CD4-positive, alpha-beta T cell treated with Interleukin-2 at 100 ng/mL for 4 hours (primary cell): ENCODE measurements at regions not wholly inside any gene's neighbourhood (a gene's known extent, or its start where the extent isn't known, plus 50 kb on each side); places are given as distances from the start of the nearest gene placed in this dataset.
"Not testable (repeated sequence)": the region's sequence is repeated elsewhere in the genome, so short reads cannot be mapped to it uniquely, and the experiment has no call there.

Experiments
- DNase-seq: peaks from one replicate; pipeline ENCODE4 v3.0.0-alpha.2; 2020; ENCODE audit warnings: low spot score

GRCh38 chr16:60137891-60138290, 1403.8 kb upstream of the GOT2 start:
- DNase-seq: no peak

- no peak for DNase-seq
Observed at GRCh38 chr16:60127196-60127595, 1393.1 kb upstream of the GOT2 start.

- not testable (repeated sequence) for DNase-seq
Observed at GRCh38 chr16:60126115-60126514, 1392.0 kb upstream of the GOT2 start.

- DNase-seq: no peak
Observed at GRCh38 chr16:60123392-60124023, 1389.4 kb upstream of the GOT2 start.

GRCh38 chr16:60120586-60120985, 1386.5 kb upstream of the GOT2 start:
- no peak for DNase-seq

GRCh38 chr16:60110531-60110930, 1376.4 kb upstream of the GOT2 start:
- DNase-seq: no peak

GRCh38 chr16:60107871-60108270, 1373.8 kb upstream of the GOT2 start:
- DNase-seq: no peak

- DNase-seq: no peak
Observed at GRCh38 chr16:60107437-60107836, 1373.3 kb upstream of the GOT2 start.

GRCh38 chr16:60100371-60100770, 1366.3 kb upstream of the GOT2 start:
- DNase-seq: no peak

- no peak for DNase-seq
Observed at GRCh38 chr16:60091529-60091928, 1357.4 kb upstream of the GOT2 start.

- DNase-seq: no peak
Observed at GRCh38 chr16:60091071-60091470, 1357.0 kb upstream of the GOT2 start.

- DNase-seq: no peak
Observed at GRCh38 chr16:60087530-60087929, 1353.4 kb upstream of the GOT2 start.

- DNase-seq: not testable (repeated sequence)
Observed at GRCh38 chr16:60078819-60079218, 1344.7 kb upstream of the GOT2 start.

- DNase-seq: no peak
Observed at GRCh38 chr16:60077861-60078260, 1343.7 kb upstream of the GOT2 start.

GRCh38 chr16:60074378-60074777, 1340.3 kb upstream of the GOT2 start:
- no peak for DNase-seq

- DNase-seq: no peak
Observed at GRCh38 chr16:60073376-60073775, 1339.3 kb upstream of the GOT2 start.

GRCh38 chr16:60064026-60064425, 1329.9 kb upstream of the GOT2 start:
- DNase-seq: no peak

- no peak for DNase-seq
Observed at GRCh38 chr16:60061396-60061795, 1327.3 kb upstream of the GOT2 start.

- no peak for DNase-seq
Observed at GRCh38 chr16:60060731-60061130, 1326.6 kb upstream of the GOT2 start.

GRCh38 chr16:60059141-60059540, 1325.0 kb upstream of the GOT2 start:
- no peak for DNase-seq

- no peak for DNase-seq
Observed at GRCh38 chr16:60041671-60042070, 1307.6 kb upstream of the GOT2 start.

GRCh38 chr16:60031740-60032139, 1297.6 kb upstream of the GOT2 start:
- DNase-seq: no peak

- no peak for DNase-seq
Observed at GRCh38 chr16:60027351-60027750, 1293.2 kb upstream of the GOT2 start.

GRCh38 chr16:60013076-60013475, 1279.0 kb upstream of the GOT2 start:
- no peak for DNase-seq

GRCh38 chr16:60001523-60001922, 1267.4 kb upstream of the GOT2 start:
- no peak for DNase-seq
